Activated CD4-positive, alpha-beta T cell treated with anti-CD3 and anti-CD28 coated beads, Interleukin-2, amount 10 ng/mL, durations not matched to agents 7 days and 5 days (primary cell): ENCODE measurements at regions not wholly inside any gene's neighbourhood (a gene's known extent, or its start where the extent isn't known, plus 50 kb on each side); places are given as distances from the start of the nearest gene placed in this dataset.

Experiments used
- CTCF ChIA-PET: fragments of 350-600 bp; sonication (Branson Sonifier 250); formaldehyde crosslinking; loops from one replicate; lab custom pipeline; 2021; ENCODE audit warnings: antibody characterized with exemption; lab: Charles Lee
- POLR2A ChIA-PET: fragments of 350-600 bp; sonication (Branson Sonifier 250); formaldehyde crosslinking; loops from one replicate; lab custom pipeline; 2021; ENCODE audit warnings: antibody characterized with exemption; lab: Charles Lee
- DNase-seq: peaks from one replicate; pipeline ENCODE4 v3.0.0-alpha.2; 2020
- H3K27ac Mint-ChIP-seq: one replicate; pipeline ENCODE4 v1.8.0; 2021; ENCODE audit warnings: mild to moderate bottlenecking, moderate library complexity, mixed read lengths
- H3K27me3 Mint-ChIP-seq: one replicate; pipeline ENCODE4 v1.8.0; 2021; ENCODE audit warnings: mixed read lengths
- H3K36me3 Mint-ChIP-seq: one replicate; pipeline ENCODE4 v1.8.0; 2021; ENCODE audit warnings: low read depth, mixed read lengths
- H3K4me1 Mint-ChIP-seq: one replicate; pipeline ENCODE4 v1.8.0; 2021; ENCODE audit warnings: mixed read lengths
- H3K4me3 Mint-ChIP-seq: one replicate; pipeline ENCODE4 v1.8.0; 2021; ENCODE audit warnings: mild to moderate bottlenecking, moderate library complexity, mixed read lengths
- H3K9me3 Mint-ChIP-seq: one replicate; pipeline ENCODE4 v1.8.0; 2021; ENCODE audit warnings: mixed read lengths

DNA sequence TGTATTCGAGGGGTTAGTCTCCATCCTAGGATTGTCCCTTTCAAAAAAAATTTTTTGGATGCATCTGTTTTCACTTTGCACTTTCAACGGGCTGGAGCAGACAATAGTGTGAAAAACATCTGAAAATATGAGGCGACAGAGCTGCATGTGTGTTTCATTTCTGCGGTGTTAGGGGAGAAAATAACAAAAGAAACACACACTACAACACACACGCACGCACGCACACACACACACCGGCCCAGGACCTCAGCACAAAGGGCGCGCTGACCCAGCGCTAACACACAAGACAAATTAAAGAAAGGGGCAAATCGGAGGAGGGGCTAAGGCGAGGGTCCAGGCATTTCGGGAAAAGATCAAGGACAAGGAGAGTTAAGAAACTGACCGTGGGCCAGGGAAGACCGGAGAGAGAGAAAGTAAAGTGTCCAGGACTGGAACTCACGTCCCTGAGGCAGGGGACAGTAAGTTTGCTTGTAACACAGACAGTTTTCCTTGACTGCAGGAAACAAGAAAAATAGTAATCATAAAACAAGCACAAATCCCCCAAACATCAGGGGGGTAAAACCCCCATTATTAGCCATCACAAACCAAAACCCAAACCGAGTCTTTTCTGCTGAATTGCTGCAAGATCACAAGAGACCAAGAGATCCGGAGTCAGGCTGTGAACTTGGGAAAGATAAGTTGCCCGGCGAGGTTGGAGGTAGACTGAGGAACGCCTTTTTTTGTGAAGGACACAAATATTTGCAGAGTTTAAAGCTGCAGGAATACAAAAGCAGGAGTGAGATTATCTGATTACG is 302.1 kb downstream of the PARP8 start:
- Mint-ChIP-seq H3K4me3 (peak overlapping the region; percentile 74), H3K36me3 (peaks cover 4% of the 10 kb centered on the region), H3K27ac (no peak overlapping the region), H3K9me3 (no peaks in the 10 kb centered on the region), H3K4me1 (peaks cover 47% of the 10 kb centered on the region), H3K27me3 (peaks cover 78% of the 10 kb centered on the region)
- DNase-seq = no peak
- ChIA-PET POLR2A (no interaction called here), CTCF (no interaction called here)

DNA sequence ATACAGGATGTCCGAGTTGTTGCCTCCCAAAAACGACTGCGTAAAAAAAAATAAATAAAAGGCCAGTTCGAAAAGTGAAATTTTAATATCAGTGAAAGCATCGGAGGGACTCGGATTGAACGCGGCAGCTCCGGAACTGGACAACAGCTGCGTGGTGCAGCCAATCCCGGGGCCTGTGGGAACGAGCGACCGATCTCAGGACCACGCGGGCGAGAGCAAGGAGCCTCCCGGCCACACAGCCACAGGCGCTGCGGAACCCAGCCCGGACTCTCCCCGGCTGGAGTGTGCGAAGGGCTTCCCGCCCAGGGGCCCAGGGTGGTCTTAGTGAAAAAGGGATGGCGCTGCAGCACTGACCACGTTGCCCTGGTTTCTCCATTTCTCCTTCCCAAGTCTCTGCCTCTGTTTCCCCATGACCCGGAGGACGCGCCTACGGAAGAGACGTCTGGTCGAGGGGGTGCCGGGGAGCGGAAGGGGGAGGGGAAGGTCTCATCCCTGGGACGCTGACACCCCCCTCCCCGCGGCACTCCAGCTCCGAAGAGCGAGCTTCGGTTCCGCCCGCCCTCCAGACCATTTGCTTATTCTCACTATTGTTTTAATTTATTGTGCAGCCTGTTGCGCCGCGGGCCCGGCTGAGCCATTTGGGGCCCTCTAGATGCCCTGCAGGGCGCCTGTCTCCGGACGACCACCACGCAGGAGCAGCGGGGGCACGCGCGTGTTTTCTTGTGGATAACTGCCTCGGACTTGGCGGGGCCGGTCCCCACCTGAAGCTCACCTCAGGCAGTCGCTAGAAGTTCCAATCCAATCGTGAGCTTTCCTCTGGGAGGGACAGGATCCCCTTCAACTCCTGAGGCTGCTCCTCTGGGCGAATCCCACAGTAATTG is 303.0 kb downstream of the PARP8 start:
- Mint-ChIP-seq H3K27ac (no peak overlapping the region), H3K36me3 (peaks cover 4% of the 10 kb centered on the region), H3K27me3 (peaks cover 75% of the 10 kb centered on the region), H3K9me3 (no peaks in the 10 kb centered on the region), H3K4me1 (peaks cover 43% of the 10 kb centered on the region), H3K4me3 (peak overlapping the region; percentile 74)
- DNase-seq = no peak
- ChIA-PET CTCF (no interaction called here), POLR2A (interaction anchor here (0.5 kb wide), 1 partner anchor 9 kb away, joined by 9 read pairs; no protein-coding TSS in a partner anchor)

DNA sequence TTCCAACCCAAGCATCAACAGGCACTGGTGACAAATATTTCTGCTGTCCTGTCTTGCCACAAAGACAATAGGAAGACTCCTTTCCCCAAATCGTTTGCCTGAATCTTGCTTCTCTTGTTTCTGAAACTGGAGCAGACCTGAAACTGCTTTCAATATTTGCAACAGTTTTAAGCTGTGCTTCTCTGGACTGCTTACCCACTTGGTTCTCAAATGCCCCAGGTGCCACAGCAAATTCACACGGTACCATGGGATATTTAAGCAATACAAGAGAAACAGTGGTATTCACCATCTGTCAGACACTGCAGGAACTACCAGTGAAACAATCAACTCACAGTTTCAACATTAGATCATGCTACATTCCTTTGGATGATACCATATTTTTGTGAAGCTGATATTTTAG is 309.4 kb downstream of the PARP8 start:
- Mint-ChIP-seq H3K27ac (no peak overlapping the region), H3K4me1 (no peaks in the 10 kb centered on the region), H3K4me3 (no peak overlapping the region), H3K36me3 (no peaks in the 10 kb centered on the region), H3K9me3 (no peaks in the 10 kb centered on the region), H3K27me3 (peaks cover 35% of the 10 kb centered on the region)
- CTCF ChIA-PET = no interaction called here
- POLR2A ChIA-PET = no interaction called here
- no peak for DNase-seq

DNA sequence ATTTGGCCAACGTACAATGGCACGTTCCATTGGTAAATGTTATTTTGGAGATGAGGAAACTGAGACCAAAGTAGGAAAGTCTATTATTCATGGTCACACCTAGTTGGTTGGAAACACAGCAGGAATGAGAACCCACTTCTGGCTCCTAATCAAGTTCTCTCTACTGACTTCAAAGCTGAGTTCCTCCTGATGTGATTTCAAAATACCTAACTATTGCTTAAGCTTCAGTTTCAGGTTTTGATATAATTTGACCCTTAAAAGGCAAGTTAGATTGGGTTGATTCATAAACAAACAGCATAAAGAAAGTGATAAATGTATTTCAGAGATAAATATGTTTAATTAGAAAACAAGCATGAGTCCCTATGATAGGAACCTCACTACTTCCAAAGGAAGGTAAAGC is 312.5 kb downstream of the PARP8 start:
- ChIA-PET POLR2A (no interaction called here), CTCF (no interaction called here)
- Mint-ChIP-seq H3K27ac (no peak overlapping the region), H3K27me3 (peaks cover 28% of the 10 kb centered on the region), H3K4me1 (no peaks in the 10 kb centered on the region), H3K36me3 (no peaks in the 10 kb centered on the region), H3K4me3 (no peak overlapping the region), H3K9me3 (no peaks in the 10 kb centered on the region)
- no peak for DNase-seq

DNA sequence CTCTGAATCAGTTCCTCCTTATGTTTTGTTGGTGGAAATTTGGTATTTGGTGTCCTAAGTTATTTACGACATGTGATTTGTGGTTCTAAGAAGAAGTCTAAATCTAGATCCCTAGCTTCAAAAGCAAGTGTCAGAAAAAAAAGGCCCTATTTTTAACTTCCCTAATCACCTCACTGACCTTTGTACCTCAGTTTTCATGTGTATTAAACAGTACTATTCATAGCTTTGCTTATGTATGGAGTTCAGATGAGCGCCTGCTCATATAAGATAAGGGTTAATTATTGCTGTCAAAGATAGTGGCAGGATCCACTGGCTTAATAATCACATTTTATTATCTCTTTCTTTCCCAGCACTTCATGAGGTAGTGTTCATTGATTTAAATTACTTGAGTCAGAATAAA is 318.2 kb downstream of the PARP8 start:
- H3K4me3 Mint-ChIP-seq = no peak overlapping the region
- H3K27me3 Mint-ChIP-seq = peaks cover under 1% of the 10 kb centered on the region
- no peak overlapping the region for H3K27ac Mint-ChIP-seq
- H3K4me1 Mint-ChIP-seq = no peaks in the 10 kb centered on the region
- DNase-seq = no peak
- no peaks in the 10 kb centered on the region for H3K9me3 Mint-ChIP-seq
- ChIA-PET POLR2A (no interaction called here), CTCF (no interaction called here)
- no peaks in the 10 kb centered on the region for H3K36me3 Mint-ChIP-seq

DNA sequence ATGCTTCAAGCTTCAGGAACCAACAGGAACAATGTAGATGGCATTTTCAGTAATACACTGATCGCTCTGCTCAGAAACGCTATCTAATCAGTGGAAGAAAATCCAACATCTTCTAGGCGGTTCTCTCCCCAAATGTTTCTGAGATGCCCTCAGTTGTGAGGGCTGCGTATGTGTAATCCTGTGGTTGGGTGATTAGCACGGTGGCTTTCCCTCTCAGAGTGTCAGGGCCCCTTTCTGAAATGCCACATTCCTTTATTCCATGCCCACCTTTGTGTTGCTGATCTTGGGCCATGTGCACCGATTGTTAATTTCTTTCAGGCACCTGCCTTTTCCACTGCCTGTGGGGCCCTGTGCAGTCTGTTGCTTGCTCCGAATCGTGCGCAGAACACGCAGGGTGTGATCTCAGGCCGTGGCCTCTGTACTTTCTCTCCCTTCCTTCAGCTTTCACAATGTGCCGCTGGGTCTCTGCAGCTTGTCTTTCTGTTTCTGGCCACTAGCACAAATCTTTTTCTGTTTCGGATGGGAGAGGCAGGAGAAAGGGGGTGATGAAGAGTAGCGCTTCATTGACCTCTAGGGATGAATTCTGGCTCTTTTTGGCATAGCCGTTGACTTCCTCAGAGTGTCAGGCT is 324.0 kb downstream of the PARP8 start:
- POLR2A ChIA-PET = no interaction called here
- H3K36me3 Mint-ChIP-seq = no peaks in the 10 kb centered on the region

DNA sequence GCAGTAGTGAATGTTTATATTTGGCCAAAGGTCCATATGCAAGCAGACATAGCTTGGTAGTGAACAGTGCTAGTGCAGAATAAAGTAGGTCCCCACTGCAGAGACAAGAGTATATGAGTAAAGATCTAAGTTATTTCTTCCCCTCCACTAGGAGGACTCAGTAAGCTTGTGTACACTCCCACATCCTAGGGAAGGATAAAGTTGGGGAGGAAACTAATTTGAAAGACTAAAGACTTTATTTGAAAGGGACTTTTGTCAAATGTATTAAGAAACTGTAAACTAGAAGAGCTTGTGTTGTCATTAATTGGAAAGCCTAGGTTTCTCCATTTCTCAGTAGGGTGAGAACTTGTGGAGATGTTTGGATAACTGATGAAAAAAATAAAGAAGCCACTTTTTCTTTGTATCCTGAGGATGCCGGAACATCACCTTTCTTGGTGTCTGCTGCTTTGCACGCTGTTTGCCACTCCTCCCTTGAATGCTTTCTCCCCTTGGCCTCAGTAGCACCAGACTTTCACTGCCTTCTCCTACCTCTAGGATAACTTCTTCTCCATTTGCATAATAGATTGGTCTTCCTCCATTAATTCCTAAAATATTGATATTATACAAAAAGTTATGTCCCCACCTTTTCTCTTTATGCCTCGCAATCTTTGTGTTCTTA is 329.0 kb downstream of the PARP8 start:
- no peak overlapping the region for H3K27ac Mint-ChIP-seq
- POLR2A ChIA-PET = no interaction called here
- H3K9me3 Mint-ChIP-seq = no peaks in the 10 kb centered on the region
- DNase-seq = no peak
- no peaks in the 10 kb centered on the region for H3K4me1 Mint-ChIP-seq
- CTCF ChIA-PET = no interaction called here
- no peak overlapping the region for H3K4me3 Mint-ChIP-seq
- H3K36me3 Mint-ChIP-seq = no peaks in the 10 kb centered on the region
- H3K27me3 Mint-ChIP-seq = no peaks in the 10 kb centered on the region

More for the DNA sequence above, 324.0 kb downstream of the PARP8 start:
- CTCF ChIA-PET = no interaction called here
- no peaks in the 10 kb centered on the region for H3K27me3 Mint-ChIP-seq
- no peaks in the 10 kb centered on the region for H3K9me3 Mint-ChIP-seq
- no peak for DNase-seq
- no peak overlapping the region for H3K27ac Mint-ChIP-seq
- H3K4me1 Mint-ChIP-seq = no peaks in the 10 kb centered on the region
- no peak overlapping the region for H3K4me3 Mint-ChIP-seq

DNA sequence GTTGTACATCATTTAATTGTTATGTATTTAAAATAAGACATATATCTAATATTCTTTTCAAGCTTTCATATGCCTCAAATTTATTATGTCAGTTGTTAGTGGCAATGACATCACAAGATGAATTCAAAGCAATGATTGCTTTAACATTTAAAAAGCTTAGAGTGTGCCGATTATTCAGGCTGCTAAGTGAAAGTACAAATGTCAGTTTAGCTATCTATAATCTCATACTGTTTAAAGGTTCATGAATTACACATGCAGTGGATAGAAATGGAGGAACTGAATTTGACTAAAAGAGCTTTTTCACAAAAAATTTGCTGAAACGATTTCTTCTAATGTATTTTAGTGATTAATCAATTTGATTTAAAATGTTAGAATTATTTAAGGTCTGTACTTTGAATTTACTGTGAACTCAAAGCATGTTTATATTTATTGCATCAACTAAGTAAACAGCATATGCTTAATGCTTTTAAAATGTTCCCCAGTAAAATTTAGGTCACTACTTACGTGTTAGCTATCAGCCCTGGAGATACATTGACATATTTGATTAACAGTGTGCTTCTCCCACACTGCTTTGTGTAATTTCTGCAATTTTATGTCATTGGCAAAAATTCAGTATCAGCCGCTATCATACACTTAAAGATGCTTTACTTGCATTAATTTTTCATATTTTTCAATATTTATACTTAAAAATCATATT is 334.9 kb downstream of the PARP8 start:
- no peaks in the 10 kb centered on the region for H3K27me3 Mint-ChIP-seq
- no peak for DNase-seq
- no peaks in the 10 kb centered on the region for H3K9me3 Mint-ChIP-seq
- no peak overlapping the region for H3K27ac Mint-ChIP-seq
- no peaks in the 10 kb centered on the region for H3K36me3 Mint-ChIP-seq
- no peaks in the 10 kb centered on the region for H3K4me1 Mint-ChIP-seq
- CTCF ChIA-PET = no interaction called here
- POLR2A ChIA-PET = no interaction called here
- H3K4me3 Mint-ChIP-seq = no peak overlapping the region

DNA sequence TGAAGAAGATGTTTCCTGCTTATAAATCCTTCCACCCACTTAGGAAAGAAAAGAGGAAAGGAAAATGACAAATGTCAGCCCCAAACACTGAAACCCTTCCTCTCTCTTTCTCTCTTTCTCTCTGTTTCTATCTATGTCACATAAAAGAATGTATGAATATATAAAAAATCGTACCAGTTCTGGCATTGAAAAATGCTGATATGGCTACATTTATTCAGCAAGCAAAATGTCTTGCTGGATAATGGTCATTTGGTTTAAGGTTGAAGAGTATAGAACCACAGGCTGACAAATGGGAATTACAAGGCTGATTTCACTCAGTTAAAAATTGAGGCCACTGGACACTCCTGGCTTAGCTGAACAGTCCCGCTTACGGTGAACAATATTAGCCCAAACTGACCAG is 335.9 kb downstream of the PARP8 start:
- Mint-ChIP-seq H3K4me1 (no peaks in the 10 kb centered on the region), H3K9me3 (no peaks in the 10 kb centered on the region), H3K4me3 (no peak overlapping the region), H3K27ac (no peak overlapping the region), H3K27me3 (no peaks in the 10 kb centered on the region), H3K36me3 (no peaks in the 10 kb centered on the region)
- ChIA-PET CTCF (no interaction called here), POLR2A (no interaction called here)
- no peak for DNase-seq

DNA sequence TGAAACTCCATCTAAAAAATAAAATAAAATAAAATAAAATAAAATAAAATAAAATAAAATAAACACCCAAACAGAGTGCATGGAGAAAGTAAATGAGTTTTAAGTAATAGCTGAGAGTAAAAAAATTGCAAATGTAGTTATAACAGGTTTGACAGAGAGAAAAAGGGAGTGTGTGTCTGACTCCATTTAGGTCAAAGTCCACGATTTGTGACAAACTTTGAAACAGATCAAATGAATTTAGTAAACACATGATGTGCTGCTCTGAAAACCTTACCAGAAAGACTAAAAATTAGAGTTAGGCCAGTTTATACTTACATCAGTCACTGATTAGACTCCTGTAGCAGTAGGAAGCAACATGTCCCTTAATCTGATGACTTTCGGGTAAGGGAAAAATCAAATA is 346.6 kb downstream of the PARP8 start:
- Mint-ChIP-seq H3K4me1 (no peaks in the 10 kb centered on the region), H3K4me3 (no peak overlapping the region), H3K27ac (no peak overlapping the region), H3K9me3 (no peaks in the 10 kb centered on the region), H3K36me3 (no peaks in the 10 kb centered on the region), H3K27me3 (no peaks in the 10 kb centered on the region)
- no peak for DNase-seq
- ChIA-PET CTCF (no interaction called here), POLR2A (no interaction called here)

DNA sequence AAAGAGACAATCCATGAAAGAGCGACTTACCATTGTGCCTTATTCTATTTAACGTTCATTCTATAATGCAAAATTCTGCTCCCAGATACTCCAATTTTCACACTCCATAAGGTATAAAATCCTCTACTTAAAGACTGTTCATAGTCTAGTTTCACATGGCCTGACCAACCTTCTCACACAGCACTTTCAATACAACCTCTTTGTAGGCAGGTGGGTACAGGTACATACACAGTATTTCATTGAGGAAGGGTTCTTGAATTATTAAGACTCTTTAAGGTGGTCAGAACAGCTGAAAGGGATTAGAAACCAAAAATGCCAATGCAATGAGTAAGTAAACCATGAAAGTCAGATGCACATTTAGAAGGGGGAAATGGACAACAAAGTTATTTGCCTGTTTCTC is 352.0 kb downstream of the PARP8 start:
- no peaks in the 10 kb centered on the region for H3K27me3 Mint-ChIP-seq
- POLR2A ChIA-PET = no interaction called here
- DNase-seq = no peak
- CTCF ChIA-PET = no interaction called here
- H3K4me1 Mint-ChIP-seq = no peaks in the 10 kb centered on the region
- H3K36me3 Mint-ChIP-seq = no peaks in the 10 kb centered on the region
- H3K9me3 Mint-ChIP-seq = no peaks in the 10 kb centered on the region
- H3K27ac Mint-ChIP-seq = no peak overlapping the region
- H3K4me3 Mint-ChIP-seq = no peak overlapping the region

DNA sequence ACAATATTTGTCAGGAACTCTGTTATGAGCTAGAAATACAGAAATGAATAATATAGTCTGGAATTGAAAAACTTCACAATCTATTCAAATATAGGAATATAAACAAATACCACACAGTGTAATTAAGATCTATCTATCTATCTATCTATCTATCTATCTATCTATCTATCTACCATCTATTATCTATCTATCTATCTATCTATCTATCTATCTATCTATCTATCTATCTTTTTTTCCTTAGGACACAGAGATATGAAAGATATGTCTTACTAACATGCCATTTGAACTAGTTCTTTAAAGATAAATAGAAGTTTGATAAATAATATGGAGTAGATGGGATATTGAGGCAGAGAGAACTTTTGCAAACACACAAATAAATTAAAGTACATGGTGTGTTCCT is 357.8 kb downstream of the PARP8 start:
- no peaks in the 10 kb centered on the region for H3K4me1 Mint-ChIP-seq
- CTCF ChIA-PET = no interaction called here
- H3K36me3 Mint-ChIP-seq = no peaks in the 10 kb centered on the region
- POLR2A ChIA-PET = no interaction called here
- no peaks in the 10 kb centered on the region for H3K27me3 Mint-ChIP-seq
- H3K27ac Mint-ChIP-seq = no peak overlapping the region
- H3K9me3 Mint-ChIP-seq = no peaks in the 10 kb centered on the region
- no peak for DNase-seq
- H3K4me3 Mint-ChIP-seq = no peak overlapping the region
